VCaP (cell line): ENCODE measurements at regions not wholly inside any gene's neighbourhood (a gene's known extent, or its start where the extent isn't known, plus 50 kb on each side); places are given as distances from the start of the nearest gene placed in this dataset.
"Not testable (repeated sequence)": the region's sequence is repeated elsewhere in the genome, so short reads cannot be mapped to it uniquely, and the experiment has no call there.

ENCODE experiments used
- H3K27ac ChIP-seq: fragments of 450-650 bp; 2 replicates; pipeline ENCODE4 v1.5.1; 2017
- CTCF ChIP-seq: fragments of 450-650 bp; conservative IDR thresholded peaks from 2 replicates; pipeline ENCODE4 v1.5.1; 2017; ENCODE audit warnings: mild to moderate bottlenecking, moderate library complexity

GRCh38 chr4:79163981-79164490 is 161.8 kb downstream of the NAA11 start:
- no peak overlapping the region for H3K27ac ChIP-seq
- TF ChIP-seq CTCF = no peak

- TF ChIP-seq CTCF = no peak
- no peak overlapping the region for H3K27ac ChIP-seq
These were observed 164.9 kb downstream of the NAA11 start for GRCh38 chr4:79160962-79161361.

- not testable (repeated sequence) for H3K27ac ChIP-seq
These were observed 167.2 kb downstream of the NAA11 start for GRCh38 chr4:79158705-79159104.

GRCh38 chr4:79155336-79155735 is 170.5 kb downstream of the NAA11 start:
- no peak overlapping the region for H3K27ac ChIP-seq
- TF ChIP-seq CTCF = no peak

GRCh38 chr4:79150820-79151416 is 174.9 kb downstream of the NAA11 start:
- no peak for TF ChIP-seq CTCF
- H3K27ac ChIP-seq = no peak overlapping the region

- TF ChIP-seq CTCF = no peak
- H3K27ac ChIP-seq = no peak overlapping the region
These were observed 177.5 kb downstream of the NAA11 start for GRCh38 chr4:79148369-79148768.

GRCh38 chr4:79147251-79147650 is 178.6 kb downstream of the NAA11 start:
- no peak for TF ChIP-seq CTCF
- H3K27ac ChIP-seq = no peak overlapping the region

GRCh38 chr4:79141530-79141929 is 184.3 kb downstream of the NAA11 start:
- no peak overlapping the region for H3K27ac ChIP-seq
- TF ChIP-seq CTCF = no peak
